Heart left ventricle (tissue), 16 donors: ENCODE measurements at regions not wholly inside any gene's neighbourhood (a gene's known extent, or its start where the extent isn't known, plus 50 kb on each side); places are given as distances from the start of the nearest gene placed in this dataset.

ENCODE experiments used
- ATAC-seq, 4 donors: fragments of 200-7000 bp; cut with Tn5 transposase; one replicate each; pipeline ENCODE4 v1.9.1; 2020 to 2022; ENCODE audit warnings: moderate library complexity in 4 of 4, mild to moderate bottlenecking in 3 of 4, moderate number of reproducible peaks in 1 of 4
- DNase-seq, 5 donors: peaks; one replicate each; pipeline ENCODE4 v3.0.0-alpha.2; 2020
- H3K27ac ChIP-seq, 12 donors: fragments of 200-600 bp; sonication (generic) in 4 of 12; one replicate each; pipeline versions ENCODE4 v1.5.0 to v1.8.0; 2016 to 2022; ENCODE audit warnings: mild to moderate bottlenecking in 2 of 12
- H3K27me3 ChIP-seq, 9 donors: fragments of 200-600 bp; sonication (generic) in 2 of 9; one replicate each; pipeline versions ENCODE4 v1.5.1 to v1.8.0; 2016 to 2022; ENCODE audit warnings: mild to moderate bottlenecking in 3 of 9
- H3K36me3 ChIP-seq, 9 donors: fragments of 200-600 bp; sonication (generic) in 2 of 9; one replicate each; pipeline versions ENCODE4 v1.5.0 to v1.8.0; 2018 to 2022; ENCODE audit warnings: mild to moderate bottlenecking in 2 of 9
- H3K4me1 ChIP-seq, 12 donors: fragments of 200-600 bp; sonication (generic) in 4 of 12; one replicate each; pipeline versions ENCODE4 v1.5.0 to v1.8.0; 2016 to 2022; ENCODE audit warnings: mild to moderate bottlenecking in 3 of 12
- H3K4me3 ChIP-seq, 12 donors: fragments of 200-600 bp; sonication (generic) in 4 of 12; one replicate each; pipeline versions ENCODE4 v1.5.0 to v1.8.0; 2017 to 2022; ENCODE audit warnings: mild to moderate bottlenecking in 9 of 12, moderate library complexity in 4 of 12
- H3K9me3 ChIP-seq, 12 donors: fragments of 200-600 bp; sonication (generic) in 4 of 12; one replicate each; pipeline versions ENCODE4 v1.5.0 to v1.8.0; 2016 to 2022; ENCODE audit warnings: mild to moderate bottlenecking in 1 of 12
- POLR2A ChIP-seq, 2 donors: fragments of 450-650 bp; IDR thresholded peaks; one replicate each; pipeline ENCODE4 v1.6.1; 2017; ENCODE audit warnings: antibody characterized with exemption in 2 of 2, mild to moderate bottlenecking in 2 of 2, moderate library complexity in 2 of 2
- WGBS, 4 donors: extraction: QIAGEN DNeasy Blood & Tissue Kit in 2 of 4; methylation state at CpG; one replicate each; pipeline versions ENCODE4 v1.1.5 to v1.1.7; 2013 to 2018; 5-methylcytosine and 5-hydroxymethylcytosine counted together
- intact Hi-C, 10 donors: fragments of 100-400 bp; cut with DNase I; formaldehyde crosslinking; loops; one replicate each; pipeline versions ENCODE4 v1.11.1 to v1.14.2; 2022
- TF ChIP-seq, protein P1 (sequence below), 12 donors: fragments of 200-600 bp; sonication (generic) in 4 of 12; IDR thresholded peaks; one replicate each; pipeline versions ENCODE4 v1.5.0 to v1.8.0; 2018 to 2022; ENCODE audit warnings: antibody characterized with exemption in 12 of 12, mild to moderate bottlenecking in 5 of 12
- donor health status: ischemic (EF 13 %, LVEDD 7.1; RV severe dilation, severe dysfunction).
- donor health status: healthy with polysubstance abuse.
- donor health status: DM: no; HTN: yes; CAD: no.
- donor health status: DM: no; HTN: no; CAD: no.
- donor health status: ischemic (EF 25% LVEDD 6.9; RV normal size, moderate dysfunction).
- donor health status: ischemic (EF 25% LVEDD 5.7; RV mildly dilated, moderate dysfunction).
- donor health status: healthy.
- donor health status: DM: yes; HTN: yes; CAD: no.
- donor health status: ischemic (EF 35%, LVEDD 5.7; RV mildly dilated, moderate dysfunction).
- donor health status: nonischemic (EF 11% LVEDD 7.7; RV severe dilation, severe dysfunction).
- donor health status: DM: yes; HTN: yes; CAD: no.
- donor health status: PGD.
- donor health status: ischemic (EF 29% LVEDD 5.4; RV normal size, mild dysfunction).
- donor health status: nonischemic (EF 23%, LVEDD 6.1; RV moderate dilation, normal function).

DNA sequence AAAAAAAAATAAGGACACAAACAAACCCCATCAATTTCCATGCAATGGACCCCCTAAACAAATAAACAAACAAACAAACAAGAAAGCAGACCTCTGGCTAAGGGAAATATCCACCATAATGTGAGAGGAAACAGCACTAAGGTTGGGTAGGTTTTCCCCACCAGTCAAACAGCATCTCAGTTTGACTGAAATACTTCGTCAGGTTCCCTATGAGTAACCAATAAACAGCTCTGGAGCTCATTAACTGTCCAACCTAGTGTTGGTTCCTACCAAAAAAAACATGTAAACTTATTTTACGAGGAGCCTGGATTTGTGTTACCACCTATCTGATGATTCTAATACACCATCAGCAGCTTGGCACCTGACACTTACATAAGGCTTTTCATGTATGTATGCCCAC is 198.5 kb upstream of the TARS1 start:
- Histone ChIP-seq H3K9me3 (no peaks in the 10 kb centered on the region), H3K27me3 (no peaks in the 10 kb centered on the region), H3K4me1 (peaks cover 0 to 12% (median 0%) of the 10 kb centered on the region in 12 donors), H3K27ac (no peak overlapping the region), H3K4me3 (no peak overlapping the region), H3K36me3 (no peaks in the 10 kb centered on the region)
- TF ChIP-seq, protein P1, sequence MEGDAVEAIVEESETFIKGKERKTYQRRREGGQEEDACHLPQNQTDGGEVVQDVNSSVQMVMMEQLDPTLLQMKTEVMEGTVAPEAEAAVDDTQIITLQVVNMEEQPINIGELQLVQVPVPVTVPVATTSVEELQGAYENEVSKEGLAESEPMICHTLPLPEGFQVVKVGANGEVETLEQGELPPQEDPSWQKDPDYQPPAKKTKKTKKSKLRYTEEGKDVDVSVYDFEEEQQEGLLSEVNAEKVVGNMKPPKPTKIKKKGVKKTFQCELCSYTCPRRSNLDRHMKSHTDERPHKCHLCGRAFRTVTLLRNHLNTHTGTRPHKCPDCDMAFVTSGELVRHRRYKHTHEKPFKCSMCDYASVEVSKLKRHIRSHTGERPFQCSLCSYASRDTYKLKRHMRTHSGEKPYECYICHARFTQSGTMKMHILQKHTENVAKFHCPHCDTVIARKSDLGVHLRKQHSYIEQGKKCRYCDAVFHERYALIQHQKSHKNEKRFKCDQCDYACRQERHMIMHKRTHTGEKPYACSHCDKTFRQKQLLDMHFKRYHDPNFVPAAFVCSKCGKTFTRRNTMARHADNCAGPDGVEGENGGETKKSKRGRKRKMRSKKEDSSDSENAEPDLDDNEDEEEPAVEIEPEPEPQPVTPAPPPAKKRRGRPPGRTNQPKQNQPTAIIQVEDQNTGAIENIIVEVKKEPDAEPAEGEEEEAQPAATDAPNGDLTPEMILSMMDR (IDR thresholded peaks at IDR 0.05), result no peak
- TF ChIP-seq POLR2A (IDR thresholded peaks at IDR 0.05), result no peak
- 88 to 99% (median 94%) methylated on average over 2 of the region's 2 CpGs for WGBS, 4 donors
- ATAC-seq (no peak), DNase-seq (no peak)
- intact Hi-C loops, result no loop called here

- TF ChIP-seq, protein P1 (IDR thresholded peaks at IDR 0.05), result no peak
- TF ChIP-seq POLR2A (IDR thresholded peaks at IDR 0.05), result no peak
- ATAC-seq, result no peak
- Histone ChIP-seq H3K27me3 (no peaks in the 10 kb centered on the region), H3K27ac (no peak overlapping the region), H3K4me1 (peaks cover 0 to 12% (median 0%) of the 10 kb centered on the region in 12 donors), H3K4me3 (no peak overlapping the region), H3K9me3 (no peaks in the 10 kb centered on the region), H3K36me3 (no peaks in the 10 kb centered on the region)
- DNase-seq, result no peak
- 63 to 75% (median 69%) methylated on average over 4 of the region's 4 CpGs for WGBS, 4 donors
- intact Hi-C loops, result no loop called here
These were observed 196.2 kb upstream of the TARS1 start for GRCh38 chr5:33244441-33245150.

DNA sequence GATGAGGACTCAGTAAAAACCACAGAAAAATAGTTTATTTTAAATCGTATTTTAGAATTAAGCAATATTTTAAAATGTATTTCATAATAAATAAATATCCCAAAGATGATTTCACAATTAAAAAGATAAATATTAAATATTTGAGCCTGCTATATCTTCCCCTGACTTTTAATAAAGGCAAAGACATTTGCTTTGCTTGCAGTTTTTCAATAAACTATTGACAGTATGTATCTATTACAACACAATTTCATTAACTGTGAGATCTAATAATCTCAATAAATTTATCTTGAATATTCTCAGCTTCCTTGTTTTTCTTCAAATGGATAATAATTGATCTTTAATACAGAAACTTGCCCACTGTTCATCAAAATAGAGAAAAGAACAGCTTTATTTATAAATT is 186.2 kb upstream of the TARS1 start:
- Histone ChIP-seq H3K27ac (no peak overlapping the region), H3K27me3 (no peaks in the 10 kb centered on the region), H3K36me3 (no peaks in the 10 kb centered on the region), H3K4me3 (no peak overlapping the region), H3K4me1 (peaks cover 0 to 10% (median 0%) of the 10 kb centered on the region in 12 donors), H3K9me3 (no peaks in the 10 kb centered on the region)
- no peak for DNase-seq
- ATAC-seq, result no peak
- TF ChIP-seq, protein P1 (IDR thresholded peaks at IDR 0.05), result no peak
- no peak for TF ChIP-seq POLR2A (IDR thresholded peaks at IDR 0.05)
- intact Hi-C loops, result no loop called here
- 82 to 95% (median 91%) methylated on average over 1 of the region's 1 CpG for WGBS, 4 donors

- Histone ChIP-seq H3K27ac (no peak overlapping the region), H3K27me3 (no peaks in the 10 kb centered on the region), H3K9me3 (no peaks in the 10 kb centered on the region), H3K36me3 (no peaks in the 10 kb centered on the region), H3K4me1 (peaks cover 0 to 10% (median 0%) of the 10 kb centered on the region in 12 donors), H3K4me3 (no peak overlapping the region)
- ATAC-seq (peak in 3 of 4 donors; percentile 51 to 84 (median 73)), DNase-seq (no peak)
- intact Hi-C loops, result no loop called here
- TF ChIP-seq POLR2A (IDR thresholded peaks at IDR 0.05), result no peak
- TF ChIP-seq, protein P1 (IDR thresholded peaks at IDR 0.05), result peak in 4 of 12 donors; percentile 18 to 40 (median 30)
- 59 to 78% (median 68%) methylated on average over 4 of the region's 4 CpGs for WGBS, 4 donors
These were observed 182.8 kb upstream of the TARS1 start for GRCh38 chr5:33257807-33258429.
